22Rv1 (cell line): ENCODE measurements at regions not wholly inside any gene's neighbourhood (a gene's known extent, or its start where the extent isn't known, plus 50 kb on each side); places are given as distances from the start of the nearest gene placed in this dataset.

Experiments used
- CTCF ChIP-seq: fragments of 450-650 bp; IDR thresholded peaks from 2 replicates; pipeline ENCODE4 v1.5.1; 2017; ENCODE audit warnings: mild to moderate bottlenecking
- ZFX ChIP-seq: fragments of 450-650 bp; IDR thresholded peaks from 2 replicates; pipeline ENCODE4 v1.6.1; 2017; ENCODE audit warnings: antibody characterized with exemption, borderline replicate concordance

- no peak for TF ChIP-seq CTCF
- TF ChIP-seq ZFX: no peak
Measured at GRCh38 chr18:41771973-41772372, 183.1 kb upstream of the PIK3C3 start.
